K562 (cell line): ENCODE measurements at regions not wholly inside any gene's neighbourhood (a gene's known extent, or its start where the extent isn't known, plus 50 kb on each side); places are given as distances from the start of the nearest gene placed in this dataset.

Experiments used
- BRF1 ChIP-seq: IDR thresholded peaks from 3 replicates; pipeline ENCODE4 v1.6.1; 2011; ENCODE audit warnings: borderline replicate concordance, mild to moderate bottlenecking; ENCODE audit not compliant: insufficient read length; ENCODE audit errors: extremely low read depth
- KDM2B ChIP-seq: fragments of 250-450 bp; sonication (Bioruptor Pico); IDR thresholded peaks from 2 replicates; pipeline ENCODE4 v1.8.0; 2021; ENCODE audit warnings: mild to moderate bottlenecking, moderate library complexity
- MCM5 ChIP-seq: fragments of 450-650 bp; IDR thresholded peaks from 2 replicates; pipeline ENCODE4 v1.6.1; 2016; ENCODE audit warnings: low read depth
- NFYB ChIP-seq: IDR thresholded peaks from 2 replicates; pipeline ENCODE4 v1.6.1; 2011; ENCODE audit warnings: mild to moderate bottlenecking, moderate library complexity; ENCODE audit not compliant: insufficient read length; ENCODE audit errors: extremely low read depth
- SRF ChIP-seq, 2 experiments: fragments of 250-450, 450-650 bp in 1 of 2; sonication (Bioruptor Pico) in 1 of 2; sonication (generic) in 1 of 2; formaldehyde crosslinking; IDR thresholded peaks; 2 replicates each; pipeline versions ENCODE4 v1.5.0 to v1.5.1; 2020 to 2022; ENCODE audit warnings: mild to moderate bottlenecking in 1 of 2, missing genetic modification reagents in 1 of 2
- TOE1 ChIP-seq, 2 experiments: fragments of 450-650 bp in 1 of 2; sonication (generic) in 1 of 2; formaldehyde crosslinking in 1 of 2; IDR thresholded peaks; 2 replicates each; pipeline versions ENCODE4 v1.7.1 to v1.8.0; 2016 to 2022; ENCODE audit warnings: borderline replicate concordance in 2 of 2, mild to moderate bottlenecking in 2 of 2, antibody characterized with exemption in 1 of 2, inconsistent platforms in 1 of 2, low read depth in 1 of 2, missing genetic modification reagents in 1 of 2, moderate library complexity in 1 of 2
- TF ChIP-seq, protein P1 (sequence below): sonication (generic); formaldehyde crosslinking; IDR thresholded peaks from 2 replicates; pipeline ENCODE4 v1.8.1; 2023; ENCODE audit warnings: mild to moderate bottlenecking, missing genetic modification reagents
- TF ChIP-seq, protein P2 (sequence below): sonication (generic); formaldehyde crosslinking; IDR thresholded peaks from 2 replicates; pipeline ENCODE4 v1.8.0; 2023; ENCODE audit warnings: mild to moderate bottlenecking, missing genetic modification reagents
- TF ChIP-seq, protein P3 (sequence below): fragments of 450-650 bp; IDR thresholded peaks from 2 replicates; pipeline ENCODE4 v1.6.1; 2016; ENCODE audit warnings: antibody characterized with exemption
- TF ChIP-seq, protein P4 (sequence below): fragments of 450-650 bp; IDR thresholded peaks from 2 replicates; pipeline ENCODE4 v1.6.1; 2016; ENCODE audit warnings: mild to moderate bottlenecking, moderate library complexity

DNA sequence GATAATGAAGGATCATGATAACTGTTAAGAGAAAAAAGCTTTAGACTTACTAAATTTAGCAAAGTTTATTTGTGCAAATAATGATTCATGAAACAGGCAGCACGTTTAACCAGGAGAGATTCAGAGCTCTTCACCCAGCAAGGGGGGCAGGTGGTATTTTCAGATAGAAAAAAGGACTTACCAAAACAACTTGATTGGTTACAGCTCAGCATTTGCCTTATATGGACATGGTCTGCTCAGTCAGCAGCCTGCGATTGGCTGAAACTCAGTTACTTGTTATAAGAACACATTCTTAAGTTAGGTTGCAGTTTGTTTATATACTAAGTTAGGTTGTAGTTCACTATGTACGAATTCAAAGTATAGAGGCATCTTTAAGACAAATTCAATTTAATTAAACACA, 165.6 kb downstream of the DUSP10 start (continued):
- TF ChIP-seq, protein P1, sequence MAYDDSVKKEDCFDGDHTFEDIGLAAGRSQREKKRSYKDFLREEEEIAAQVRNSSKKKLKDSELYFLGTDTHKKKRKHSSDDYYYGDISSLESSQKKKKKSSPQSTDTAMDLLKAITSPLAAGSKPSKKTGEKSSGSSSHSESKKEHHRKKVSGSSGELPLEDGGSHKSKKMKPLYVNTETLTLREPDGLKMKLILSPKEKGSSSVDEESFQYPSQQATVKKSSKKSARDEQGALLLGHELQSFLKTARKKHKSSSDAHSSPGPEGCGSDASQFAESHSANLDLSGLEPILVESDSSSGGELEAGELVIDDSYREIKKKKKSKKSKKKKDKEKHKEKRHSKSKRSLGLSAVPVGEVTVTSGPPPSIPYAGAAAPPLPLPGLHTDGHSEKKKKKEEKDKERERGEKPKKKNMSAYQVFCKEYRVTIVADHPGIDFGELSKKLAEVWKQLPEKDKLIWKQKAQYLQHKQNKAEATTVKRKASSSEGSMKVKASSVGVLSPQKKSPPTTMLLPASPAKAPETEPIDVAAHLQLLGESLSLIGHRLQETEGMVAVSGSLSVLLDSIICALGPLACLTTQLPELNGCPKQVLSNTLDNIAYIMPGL (CRISPR knock-in tag) = no peak
- TF ChIP-seq, protein P2, sequence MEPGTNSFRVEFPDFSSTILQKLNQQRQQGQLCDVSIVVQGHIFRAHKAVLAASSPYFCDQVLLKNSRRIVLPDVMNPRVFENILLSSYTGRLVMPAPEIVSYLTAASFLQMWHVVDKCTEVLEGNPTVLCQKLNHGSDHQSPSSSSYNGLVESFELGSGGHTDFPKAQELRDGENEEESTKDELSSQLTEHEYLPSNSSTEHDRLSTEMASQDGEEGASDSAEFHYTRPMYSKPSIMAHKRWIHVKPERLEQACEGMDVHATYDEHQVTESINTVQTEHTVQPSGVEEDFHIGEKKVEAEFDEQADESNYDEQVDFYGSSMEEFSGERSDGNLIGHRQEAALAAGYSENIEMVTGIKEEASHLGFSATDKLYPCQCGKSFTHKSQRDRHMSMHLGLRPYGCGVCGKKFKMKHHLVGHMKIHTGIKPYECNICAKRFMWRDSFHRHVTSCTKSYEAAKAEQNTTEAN (CRISPR knock-in tag) = no peak
- peak; percentile 64 for TF ChIP-seq NFYB
- TF ChIP-seq BRF1 = no peak
- no peak for TF ChIP-seq MCM5
- peak; percentile 90 to 97 for TF ChIP-seq SRF (CRISPR knock-in tag; IDR thresholded peaks at IDR 0.05)
- TF ChIP-seq, protein P3, sequence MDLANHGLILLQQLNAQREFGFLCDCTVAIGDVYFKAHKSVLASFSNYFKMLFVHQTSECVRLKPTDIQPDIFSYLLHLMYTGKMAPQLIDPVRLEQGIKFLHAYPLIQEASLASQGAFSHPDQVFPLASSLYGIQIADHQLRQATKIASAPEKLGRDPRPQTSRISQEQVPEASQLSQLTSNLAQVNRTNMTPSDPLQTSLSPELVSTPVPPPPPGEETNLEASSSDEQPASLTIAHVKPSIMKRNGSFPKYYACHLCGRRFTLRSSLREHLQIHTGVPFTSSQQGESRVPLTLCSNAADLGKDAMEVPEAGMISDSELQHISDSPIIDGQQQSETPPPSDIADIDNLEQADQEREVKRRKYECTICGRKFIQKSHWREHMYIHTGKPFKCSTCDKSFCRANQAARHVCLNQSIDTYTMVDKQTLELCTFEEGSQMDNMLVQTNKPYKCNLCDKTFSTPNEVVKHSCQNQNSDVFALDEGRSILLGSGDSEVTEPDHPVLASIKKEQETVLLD = no peak
- TF ChIP-seq TOE1 (IDR thresholded peaks at IDR 0.05; ENCODE audit: borderline replicate concordance) = no peak
- TF ChIP-seq TOE1 (CRISPR knock-in tag; IDR thresholded peaks at IDR 0.05; ENCODE audit: borderline replicate concordance, low read depth) = no peak
- TF ChIP-seq KDM2B (CRISPR knock-in tag) = no peak
- TF ChIP-seq, protein P4, sequence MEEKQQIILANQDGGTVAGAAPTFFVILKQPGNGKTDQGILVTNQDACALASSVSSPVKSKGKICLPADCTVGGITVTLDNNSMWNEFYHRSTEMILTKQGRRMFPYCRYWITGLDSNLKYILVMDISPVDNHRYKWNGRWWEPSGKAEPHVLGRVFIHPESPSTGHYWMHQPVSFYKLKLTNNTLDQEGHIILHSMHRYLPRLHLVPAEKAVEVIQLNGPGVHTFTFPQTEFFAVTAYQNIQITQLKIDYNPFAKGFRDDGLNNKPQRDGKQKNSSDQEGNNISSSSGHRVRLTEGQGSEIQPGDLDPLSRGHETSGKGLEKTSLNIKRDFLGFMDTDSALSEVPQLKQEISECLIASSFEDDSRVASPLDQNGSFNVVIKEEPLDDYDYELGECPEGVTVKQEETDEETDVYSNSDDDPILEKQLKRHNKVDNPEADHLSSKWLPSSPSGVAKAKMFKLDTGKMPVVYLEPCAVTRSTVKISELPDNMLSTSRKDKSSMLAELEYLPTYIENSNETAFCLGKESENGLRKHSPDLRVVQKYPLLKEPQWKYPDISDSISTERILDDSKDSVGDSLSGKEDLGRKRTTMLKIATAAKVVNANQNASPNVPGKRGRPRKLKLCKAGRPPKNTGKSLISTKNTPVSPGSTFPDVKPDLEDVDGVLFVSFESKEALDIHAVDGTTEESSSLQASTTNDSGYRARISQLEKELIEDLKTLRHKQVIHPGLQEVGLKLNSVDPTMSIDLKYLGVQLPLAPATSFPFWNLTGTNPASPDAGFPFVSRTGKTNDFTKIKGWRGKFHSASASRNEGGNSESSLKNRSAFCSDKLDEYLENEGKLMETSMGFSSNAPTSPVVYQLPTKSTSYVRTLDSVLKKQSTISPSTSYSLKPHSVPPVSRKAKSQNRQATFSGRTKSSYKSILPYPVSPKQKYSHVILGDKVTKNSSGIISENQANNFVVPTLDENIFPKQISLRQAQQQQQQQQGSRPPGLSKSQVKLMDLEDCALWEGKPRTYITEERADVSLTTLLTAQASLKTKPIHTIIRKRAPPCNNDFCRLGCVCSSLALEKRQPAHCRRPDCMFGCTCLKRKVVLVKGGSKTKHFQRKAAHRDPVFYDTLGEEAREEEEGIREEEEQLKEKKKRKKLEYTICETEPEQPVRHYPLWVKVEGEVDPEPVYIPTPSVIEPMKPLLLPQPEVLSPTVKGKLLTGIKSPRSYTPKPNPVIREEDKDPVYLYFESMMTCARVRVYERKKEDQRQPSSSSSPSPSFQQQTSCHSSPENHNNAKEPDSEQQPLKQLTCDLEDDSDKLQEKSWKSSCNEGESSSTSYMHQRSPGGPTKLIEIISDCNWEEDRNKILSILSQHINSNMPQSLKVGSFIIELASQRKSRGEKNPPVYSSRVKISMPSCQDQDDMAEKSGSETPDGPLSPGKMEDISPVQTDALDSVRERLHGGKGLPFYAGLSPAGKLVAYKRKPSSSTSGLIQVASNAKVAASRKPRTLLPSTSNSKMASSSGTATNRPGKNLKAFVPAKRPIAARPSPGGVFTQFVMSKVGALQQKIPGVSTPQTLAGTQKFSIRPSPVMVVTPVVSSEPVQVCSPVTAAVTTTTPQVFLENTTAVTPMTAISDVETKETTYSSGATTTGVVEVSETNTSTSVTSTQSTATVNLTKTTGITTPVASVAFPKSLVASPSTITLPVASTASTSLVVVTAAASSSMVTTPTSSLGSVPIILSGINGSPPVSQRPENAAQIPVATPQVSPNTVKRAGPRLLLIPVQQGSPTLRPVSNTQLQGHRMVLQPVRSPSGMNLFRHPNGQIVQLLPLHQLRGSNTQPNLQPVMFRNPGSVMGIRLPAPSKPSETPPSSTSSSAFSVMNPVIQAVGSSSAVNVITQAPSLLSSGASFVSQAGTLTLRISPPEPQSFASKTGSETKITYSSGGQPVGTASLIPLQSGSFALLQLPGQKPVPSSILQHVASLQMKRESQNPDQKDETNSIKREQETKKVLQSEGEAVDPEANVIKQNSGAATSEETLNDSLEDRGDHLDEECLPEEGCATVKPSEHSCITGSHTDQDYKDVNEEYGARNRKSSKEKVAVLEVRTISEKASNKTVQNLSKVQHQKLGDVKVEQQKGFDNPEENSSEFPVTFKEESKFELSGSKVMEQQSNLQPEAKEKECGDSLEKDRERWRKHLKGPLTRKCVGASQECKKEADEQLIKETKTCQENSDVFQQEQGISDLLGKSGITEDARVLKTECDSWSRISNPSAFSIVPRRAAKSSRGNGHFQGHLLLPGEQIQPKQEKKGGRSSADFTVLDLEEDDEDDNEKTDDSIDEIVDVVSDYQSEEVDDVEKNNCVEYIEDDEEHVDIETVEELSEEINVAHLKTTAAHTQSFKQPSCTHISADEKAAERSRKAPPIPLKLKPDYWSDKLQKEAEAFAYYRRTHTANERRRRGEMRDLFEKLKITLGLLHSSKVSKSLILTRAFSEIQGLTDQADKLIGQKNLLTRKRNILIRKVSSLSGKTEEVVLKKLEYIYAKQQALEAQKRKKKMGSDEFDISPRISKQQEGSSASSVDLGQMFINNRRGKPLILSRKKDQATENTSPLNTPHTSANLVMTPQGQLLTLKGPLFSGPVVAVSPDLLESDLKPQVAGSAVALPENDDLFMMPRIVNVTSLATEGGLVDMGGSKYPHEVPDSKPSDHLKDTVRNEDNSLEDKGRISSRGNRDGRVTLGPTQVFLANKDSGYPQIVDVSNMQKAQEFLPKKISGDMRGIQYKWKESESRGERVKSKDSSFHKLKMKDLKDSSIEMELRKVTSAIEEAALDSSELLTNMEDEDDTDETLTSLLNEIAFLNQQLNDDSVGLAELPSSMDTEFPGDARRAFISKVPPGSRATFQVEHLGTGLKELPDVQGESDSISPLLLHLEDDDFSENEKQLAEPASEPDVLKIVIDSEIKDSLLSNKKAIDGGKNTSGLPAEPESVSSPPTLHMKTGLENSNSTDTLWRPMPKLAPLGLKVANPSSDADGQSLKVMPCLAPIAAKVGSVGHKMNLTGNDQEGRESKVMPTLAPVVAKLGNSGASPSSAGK = no peak
